ENCODE measurements at regions not wholly inside any gene's neighbourhood (a gene's known extent, or its start where the extent isn't known, plus 50 kb on each side); places are given as distances from the start of the nearest gene placed in this dataset.

- intact Hi-C loops (cut with DNase I; ENCODE audit: low total_unique reads), result no loop called here
- Histone ChIP-seq H3K36me3 (no peaks in the 10 kb centered on the region), H3K4me3 (no peak overlapping the region), H3K27me3 (no peaks in the 10 kb centered on the region), H3K27ac (no peak overlapping the region), H3K9me3 (no peaks in the 10 kb centered on the region), H3K4me1 (no peaks in the 10 kb centered on the region)
- TF ChIP-seq POLR2A (IDR thresholded peaks at IDR 0.05) (no peak), CTCF (IDR thresholded peaks at IDR 0.05) (no peak), POLR2AphosphoS5 (IDR thresholded peaks at IDR 0.05) (no peak)
- DNase-seq (ENCODE audit: low spot score in 2 of 2), result no peak
Observed at GRCh38 chr9:78613006-78613405, 316.1 kb downstream of the PSAT1 start.

DNA sequence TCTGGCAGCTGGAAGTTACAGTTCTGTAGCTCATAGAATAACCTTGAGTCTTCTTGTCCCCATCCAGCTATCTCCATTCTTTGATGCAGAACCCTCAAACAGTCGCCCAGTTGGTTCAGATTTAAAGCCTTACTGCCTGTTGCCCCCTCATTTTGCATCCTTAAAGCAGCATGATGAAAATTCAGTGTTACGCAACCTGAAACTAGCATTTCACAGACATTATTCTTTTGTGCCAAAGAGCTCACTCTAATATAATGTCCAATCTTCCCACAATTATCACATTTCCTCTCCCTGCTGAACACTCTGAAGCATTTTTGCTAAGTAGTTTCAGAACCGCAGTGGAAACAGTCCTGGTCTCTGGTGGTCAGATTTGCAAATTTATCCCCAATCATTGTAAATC is 318.0 kb downstream of the PSAT1 start:
- H3K27me3 ChIP-seq, result no peaks in the 10 kb centered on the region
- intact Hi-C loops (cut with DNase I; ENCODE audit: low total_unique reads), result no loop called here
- DNase-seq (ENCODE audit: low spot score in 2 of 2), result no peak
- no peak overlapping the region for H3K4me3 ChIP-seq
- H3K27ac ChIP-seq, result no peak overlapping the region
- TF ChIP-seq POLR2AphosphoS5 (IDR thresholded peaks at IDR 0.05), result no peak
- no peak for TF ChIP-seq POLR2A (IDR thresholded peaks at IDR 0.05)
- no peak for TF ChIP-seq CTCF (IDR thresholded peaks at IDR 0.05)
- H3K4me1 ChIP-seq, result no peaks in the 10 kb centered on the region
- H3K9me3 ChIP-seq, result no peaks in the 10 kb centered on the region
- no peaks in the 10 kb centered on the region for H3K36me3 ChIP-seq

GRCh38 chr9:78615372-78615771 is 318.4 kb downstream of the PSAT1 start:
- Histone ChIP-seq H3K27me3 (no peaks in the 10 kb centered on the region), H3K4me3 (no peak overlapping the region)
- no peak for DNase-seq (ENCODE audit: low spot score in 2 of 2)

DNA sequence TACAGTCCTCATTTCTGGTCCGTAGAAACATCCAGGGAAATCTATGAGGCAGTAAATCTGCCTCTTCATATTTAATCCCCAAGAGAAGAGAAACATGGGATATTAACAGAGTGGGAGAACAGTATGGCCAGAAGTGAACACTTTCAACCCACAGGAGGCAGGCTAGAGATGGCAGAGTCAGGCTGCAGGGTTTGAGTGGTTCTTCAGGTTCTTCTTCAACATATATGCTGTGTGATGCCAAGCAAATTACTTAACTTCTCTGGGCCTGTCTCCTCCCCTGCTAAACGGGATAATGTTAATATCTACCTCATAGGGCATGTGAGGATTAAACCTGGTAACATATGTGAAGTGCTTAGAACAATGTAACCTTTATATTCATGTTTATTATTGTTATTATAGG is 321.8 kb downstream of the PSAT1 start:
- no peaks in the 10 kb centered on the region for H3K27me3 ChIP-seq
- H3K27ac ChIP-seq, result no peak overlapping the region
- no peak for DNase-seq (ENCODE audit: low spot score in 2 of 2)
- no peak overlapping the region for H3K4me3 ChIP-seq
- no peaks in the 10 kb centered on the region for H3K4me1 ChIP-seq
- no peak for TF ChIP-seq CTCF (IDR thresholded peaks at IDR 0.05)
- TF ChIP-seq POLR2AphosphoS5 (IDR thresholded peaks at IDR 0.05), result no peak
- no peak for TF ChIP-seq POLR2A (IDR thresholded peaks at IDR 0.05)
- intact Hi-C loops (cut with DNase I; ENCODE audit: low total_unique reads), result no loop called here
- H3K9me3 ChIP-seq, result no peaks in the 10 kb centered on the region
- H3K36me3 ChIP-seq, result no peaks in the 10 kb centered on the region

More at GRCh38 chr9:78615372-78615771, 318.4 kb downstream of the PSAT1 start:
- H3K9me3 ChIP-seq, result no peaks in the 10 kb centered on the region
- TF ChIP-seq POLR2A (IDR thresholded peaks at IDR 0.05) (no peak), POLR2AphosphoS5 (IDR thresholded peaks at IDR 0.05) (no peak), CTCF (IDR thresholded peaks at IDR 0.05) (no peak)
- intact Hi-C loops (cut with DNase I; ENCODE audit: low total_unique reads), result no loop called here
- H3K4me1 ChIP-seq, result no peaks in the 10 kb centered on the region
- no peak overlapping the region for H3K27ac ChIP-seq
- H3K36me3 ChIP-seq, result no peaks in the 10 kb centered on the region

DNA sequence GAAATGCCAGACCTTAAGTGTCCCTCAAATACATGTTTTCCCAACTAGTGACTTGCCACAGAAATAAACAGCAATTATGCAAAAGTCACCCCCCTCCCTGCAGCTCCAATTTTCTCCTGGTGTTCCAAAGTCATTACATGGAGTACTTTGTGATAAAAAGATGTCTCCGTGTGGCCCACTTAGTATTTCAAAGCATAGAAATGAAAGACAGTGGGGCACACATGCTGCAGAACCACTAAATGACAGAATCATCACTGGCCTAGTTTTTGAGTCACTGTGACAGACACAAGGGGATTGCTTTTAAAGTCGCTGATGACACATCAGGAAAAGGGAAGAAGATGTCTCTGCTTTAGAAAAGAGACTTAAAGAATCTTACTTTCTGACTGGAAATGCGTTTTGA is 323.4 kb downstream of the PSAT1 start:
- Histone ChIP-seq H3K4me1 (no peaks in the 10 kb centered on the region), H3K27me3 (no peaks in the 10 kb centered on the region), H3K4me3 (no peak overlapping the region), H3K27ac (no peak overlapping the region), H3K36me3 (no peaks in the 10 kb centered on the region), H3K9me3 (no peaks in the 10 kb centered on the region)
- no peak for DNase-seq (ENCODE audit: low spot score in 2 of 2)
- TF ChIP-seq POLR2AphosphoS5 (IDR thresholded peaks at IDR 0.05), result no peak
- TF ChIP-seq CTCF (IDR thresholded peaks at IDR 0.05), result no peak
- no peak for TF ChIP-seq POLR2A (IDR thresholded peaks at IDR 0.05)
- intact Hi-C loops (cut with DNase I; ENCODE audit: low total_unique reads), result loop anchor here (10.0 kb wide), 1 partner anchor 276 kb away; no protein-coding TSS in a partner anchor

All from breast epithelium (tissue), 4 donors.